GM23338 (cell line): ENCODE measurements at regions not wholly inside any gene's neighbourhood (a gene's known extent, or its start where the extent isn't known, plus 50 kb on each side); places are given as distances from the start of the nearest gene placed in this dataset.
A peak's percentile ranks its signal among the peaks of the same experiment; 100 is the strongest.
"Not testable (repeated sequence)": the region's sequence is repeated elsewhere in the genome, so short reads cannot be mapped to it uniquely, and the experiment has no call there.

Source experiments
- ATAC-seq: fragments of 200-7000 bp; cut with Tn5 transposase; 3 replicates; pipeline ENCODE4 v1.9.1; 2020
- DNase-seq: peaks from one replicate; pipeline ENCODE4 v3.0.0-alpha.2; 2015; ENCODE audit warnings: low spot score
- H2AFZ ChIP-seq: fragments of 200-600 bp; sonication (generic); 2 replicates; pipeline ENCODE4 v1.8.0; 2016; ENCODE audit warnings: antibody characterized with exemption, mild to moderate bottlenecking, moderate library complexity
- H3F3A ChIP-seq: fragments of 200-600 bp; sonication (generic); replicated peaks from 2 replicates; pipeline ENCODE4 v1.8.0; 2017; ENCODE audit warnings: antibody characterized with exemption, mixed run types, low read depth
- H3K27ac ChIP-seq: fragments of 200-600 bp; sonication (generic); 2 replicates; pipeline ENCODE4 v1.6.1; 2016; ENCODE audit warnings: low read depth
- H3K27me3 ChIP-seq: fragments of 200-600 bp; sonication (generic); 2 replicates; pipeline ENCODE4 v1.8.0; 2016; ENCODE audit warnings: mild to moderate bottlenecking, mixed run types, moderate library complexity; ENCODE audit not compliant: insufficient read depth
- H3K36me3 ChIP-seq: fragments of 200-600 bp; sonication (generic); 2 replicates; pipeline ENCODE4 v1.8.0; 2016; ENCODE audit warnings: mild to moderate bottlenecking; ENCODE audit not compliant: insufficient read depth
- H3K4me1 ChIP-seq: fragments of 200-600 bp; sonication (generic); 2 replicates; pipeline ENCODE4 v1.8.0; 2016; ENCODE audit warnings: mild to moderate bottlenecking, moderate library complexity; ENCODE audit not compliant: insufficient read depth
- H3K4me2 ChIP-seq: fragments of 200-600 bp; sonication (generic); 2 replicates; pipeline ENCODE4 v1.7.1; 2017; ENCODE audit warnings: mixed run types
- H3K4me3 ChIP-seq: fragments of 200-600 bp; sonication (generic); 2 replicates; pipeline ENCODE4 v1.6.1; 2016; ENCODE audit warnings: mixed run types
- H3K79me2 ChIP-seq: fragments of 200-600 bp; sonication (generic); replicated peaks from 2 replicates; pipeline ENCODE4 v1.8.0; 2017; ENCODE audit warnings: mild to moderate bottlenecking; ENCODE audit not compliant: insufficient read depth
- H3K9me2 ChIP-seq: fragments of 200-600 bp; sonication (generic); 2 replicates; pipeline ENCODE4 v1.8.0; 2017; ENCODE audit not compliant: insufficient read depth
- H4K20me1 ChIP-seq: fragments of 200-600 bp; sonication (generic); replicated peaks from 2 replicates; pipeline ENCODE4 v1.8.0; 2017; ENCODE audit warnings: mild to moderate bottlenecking; ENCODE audit not compliant: insufficient read depth
- H3K27ac Mint-ChIP-seq: 2 replicates; pipeline ENCODE4 v1.8.0; 2020; ENCODE audit warnings: inconsistent platforms, mild to moderate bottlenecking, moderate library complexity, mixed read lengths
- H3K27me3 Mint-ChIP-seq: 3 replicates; pipeline ENCODE4 v1.8.0; 2022; ENCODE audit warnings: low read depth, mild to moderate bottlenecking, moderate library complexity, mixed read lengths, inconsistent platforms; ENCODE audit not compliant: insufficient read depth, poor library complexity
- H3K36me3 Mint-ChIP-seq: 3 replicates; pipeline ENCODE4 v1.8.0; 2021; ENCODE audit warnings: low read depth, mild to moderate bottlenecking, inconsistent platforms, moderate library complexity, mixed read lengths
- H3K4me1 Mint-ChIP-seq: 3 replicates; pipeline ENCODE4 v1.8.0; 2020; ENCODE audit warnings: mild to moderate bottlenecking, inconsistent platforms, mixed read lengths
- H3K4me3 Mint-ChIP-seq: 3 replicates; pipeline ENCODE4 v1.8.0; 2021; ENCODE audit warnings: moderate library complexity, mild to moderate bottlenecking, inconsistent platforms, mixed read lengths
- H3K9me3 Mint-ChIP-seq: 3 replicates; pipeline ENCODE4 v1.8.0; 2020; ENCODE audit warnings: moderate library complexity, mild to moderate bottlenecking, inconsistent platforms, mixed read lengths
- CREB1 ChIP-seq: fragments of 250-450 bp; sonication (Bioruptor Pico); IDR thresholded peaks from 2 replicates; pipeline ENCODE4 v1.5.0; 2020; ENCODE audit warnings: low read depth, mild to moderate bottlenecking, moderate library complexity
- ETS1 ChIP-seq: IDR thresholded peaks from 2 replicates; pipeline ENCODE4 v1.6.1; 2016; ENCODE audit warnings: antibody characterized with exemption
- EZH2 ChIP-seq: fragments of 200-600 bp; sonication (generic); IDR thresholded peaks from one replicate; pipeline ENCODE4 v1.8.0; 2017; ENCODE audit warnings: antibody characterized with exemption, mild to moderate bottlenecking, low read depth; ENCODE audit not compliant: unreplicated experiment
- EZH2phosphoT487 ChIP-seq: fragments of 200-600 bp; sonication (generic); IDR thresholded peaks from one replicate; pipeline ENCODE4 v1.8.1; 2018; ENCODE audit warnings: antibody characterized with exemption; ENCODE audit not compliant: unreplicated experiment
- JUNB ChIP-seq: IDR thresholded peaks from one replicate; pipeline ENCODE4 v1.6.1; 2016; ENCODE audit warnings: antibody characterized with exemption; ENCODE audit not compliant: unreplicated experiment
- POLR2AphosphoS5 ChIP-seq: IDR thresholded peaks from 2 replicates; pipeline ENCODE4 v1.6.1; 2016; ENCODE audit warnings: antibody characterized with exemption, low read depth
- STAT1 ChIP-seq: IDR thresholded peaks from one replicate; pipeline ENCODE4 v1.6.1; 2016; ENCODE audit warnings: antibody characterized with exemption; ENCODE audit not compliant: unreplicated experiment
- ZNF462 ChIP-seq: fragments of 250-450 bp; sonication (Bioruptor Pico); IDR thresholded peaks from 2 replicates; pipeline ENCODE4 v1.5.0; 2020; ENCODE audit warnings: mild to moderate bottlenecking, moderate library complexity

GRCh38 chr11:46176421-46176820, 55.2 kb upstream of the PHF21A start (continued):
- no peak for TF ChIP-seq ZNF462 (CRISPR knock-in tag)
- no peak for TF ChIP-seq STAT1

GRCh38 chr11:46175401-46176002, 54.2 kb upstream of the PHF21A start:
- H3K9me2 ChIP-seq, result no peaks in the 10 kb centered on the region; the same call in 1 of the 2 replicates
- H3K27ac ChIP-seq, result no peak overlapping the region
- Mint-ChIP-seq H3K4me3 (no peak overlapping the region), H3K27ac (no peak overlapping the region), H3K36me3 (no peaks in the 10 kb centered on the region), H3K4me1 (no peaks in the 10 kb centered on the region), H3K27me3 (no peaks in the 10 kb centered on the region), H3K9me3 (no peaks in the 10 kb centered on the region)
- H3K36me3 ChIP-seq, result no peaks in the 10 kb centered on the region
- H3K79me2 ChIP-seq, result no peaks in the 10 kb centered on the region
- peak overlapping the region; percentile 83; the same call in 1 of the 2 replicates for H2AFZ ChIP-seq
- no peak overlapping the region for H3K4me3 ChIP-seq
- H3K4me1 ChIP-seq, result no peaks in the 10 kb centered on the region
- H3K27me3 ChIP-seq, result no peaks in the 10 kb centered on the region
- DNase-seq (no peak), ATAC-seq (no peak)
- H4K20me1 ChIP-seq, result no peaks in the 10 kb centered on the region
- TF ChIP-seq JUNB (no peak), CREB1 (CRISPR knock-in tag) (no peak), POLR2AphosphoS5 (no peak), EZH2 (no peak), EZH2phosphoT487 (no peak), ETS1 (no peak)
- no peaks in the 10 kb centered on the region for H3F3A ChIP-seq
- H3K4me2 ChIP-seq, result no peak overlapping the region

- H3K27ac Mint-ChIP-seq, H3K36me3 Mint-ChIP-seq: not testable (repeated sequence)
Observed at GRCh38 chr11:46171693-46172092, 50.4 kb upstream of the PHF21A start.

More at GRCh38 chr11:46171693-46172092, 50.4 kb upstream of the PHF21A start:
- H3K4me2 ChIP-seq, H3K36me3 ChIP-seq, H3K27ac ChIP-seq, ATAC-seq, H3F3A ChIP-seq, H3K4me3 ChIP-seq, H3K27me3 ChIP-seq, H3K9me3 Mint-ChIP-seq, H4K20me1 ChIP-seq, H3K79me2 ChIP-seq, DNase-seq, H3K4me1 Mint-ChIP-seq, H3K27me3 Mint-ChIP-seq, H3K9me2 ChIP-seq, H3K4me3 Mint-ChIP-seq, H3K4me1 ChIP-seq: not testable (repeated sequence)
- H2AFZ ChIP-seq, result peak overlapping the region; percentile 33; the same call in 1 of the 2 replicates
